ENCODE measurements at regions not wholly inside any gene's neighbourhood (a gene's known extent, or its start where the extent isn't known, plus 50 kb on each side); places are given as distances from the start of the nearest gene placed in this dataset.

- H3K4me3 ChIP-seq: no peak overlapping the region
These were observed 287.8 kb downstream of the ZNF674 start for GRCh38 chrX:46257451-46257879.

GRCh38 chrX:46256875-46257274 lies 288.3 kb downstream of the ZNF674 start:
- no peak overlapping the region for H3K27ac ChIP-seq
- TF ChIP-seq CTCF (IDR thresholded peaks at IDR 0.05): no peak
- no peak overlapping the region for H3K4me3 ChIP-seq
- DNase-seq (ENCODE audit: low spot score): no peak

More at GRCh38 chrX:46257451-46257879, 287.8 kb downstream of the ZNF674 start:
- no peak overlapping the region for H3K27ac ChIP-seq
- TF ChIP-seq CTCF (IDR thresholded peaks at IDR 0.05): no peak
- DNase-seq (ENCODE audit: low spot score): no peak

DNA sequence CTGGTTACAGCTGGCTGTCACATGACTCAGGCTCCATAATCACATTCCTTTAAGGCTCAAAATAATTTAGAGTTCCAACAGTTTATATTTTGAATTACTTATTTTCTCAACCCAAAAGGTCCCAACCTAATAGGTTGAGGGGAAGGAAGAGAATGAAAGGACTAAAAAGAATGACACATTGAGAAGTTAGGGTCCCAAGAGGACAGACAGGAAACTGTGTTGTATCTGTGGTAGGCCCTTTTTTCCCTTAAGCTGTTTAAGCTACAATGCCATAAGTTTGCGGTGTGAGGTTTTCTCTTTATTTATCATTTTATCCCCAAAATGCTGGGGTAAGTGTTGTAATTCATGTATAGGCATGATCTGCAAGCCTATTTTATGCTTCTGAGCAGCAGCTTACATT lies 290.2 kb downstream of the ZNF674 start:
- no peak overlapping the region for H3K4me3 ChIP-seq
- DNase-seq (ENCODE audit: low spot score): no peak
- no peak for TF ChIP-seq CTCF (IDR thresholded peaks at IDR 0.05)
- H3K27ac ChIP-seq: no peak overlapping the region

- DNase-seq (ENCODE audit: low spot score): no peak
- Histone ChIP-seq H3K4me3 (no peak overlapping the region), H3K27ac (no peak overlapping the region)
- TF ChIP-seq CTCF (IDR thresholded peaks at IDR 0.05): no peak
These were observed 290.6 kb downstream of the ZNF674 start for GRCh38 chrX:46254641-46255040.

- no peak overlapping the region for H3K4me3 ChIP-seq
- TF ChIP-seq CTCF (IDR thresholded peaks at IDR 0.05): no peak
- H3K27ac ChIP-seq: no peak overlapping the region
- no peak for DNase-seq (ENCODE audit: low spot score)
These were observed 293.5 kb downstream of the ZNF674 start for GRCh38 chrX:46251755-46252154.

DNA sequence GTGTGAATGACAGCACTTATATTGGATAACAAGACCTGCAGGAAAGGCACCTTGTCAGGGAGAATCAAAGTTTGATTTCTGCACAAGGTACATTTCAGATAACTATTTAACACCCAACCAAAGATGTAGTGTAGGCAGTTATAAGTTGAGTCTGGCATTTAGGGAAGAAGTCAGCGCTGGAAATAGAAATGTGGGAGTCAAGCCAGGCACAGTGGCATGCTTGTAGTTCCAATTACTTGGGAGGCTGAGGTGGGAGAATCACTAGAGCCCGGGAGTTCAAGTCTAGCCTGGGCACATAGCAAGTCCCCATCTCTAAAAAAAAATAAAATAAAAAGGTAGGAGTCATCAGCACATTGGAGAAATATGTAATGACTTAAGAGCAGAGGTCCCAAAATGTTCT lies 295.1 kb downstream of the ZNF674 start:
- no peak for DNase-seq (ENCODE audit: low spot score)
- H3K27ac ChIP-seq: no peak overlapping the region
- TF ChIP-seq CTCF (IDR thresholded peaks at IDR 0.05): no peak
- H3K4me3 ChIP-seq: no peak overlapping the region

DNA sequence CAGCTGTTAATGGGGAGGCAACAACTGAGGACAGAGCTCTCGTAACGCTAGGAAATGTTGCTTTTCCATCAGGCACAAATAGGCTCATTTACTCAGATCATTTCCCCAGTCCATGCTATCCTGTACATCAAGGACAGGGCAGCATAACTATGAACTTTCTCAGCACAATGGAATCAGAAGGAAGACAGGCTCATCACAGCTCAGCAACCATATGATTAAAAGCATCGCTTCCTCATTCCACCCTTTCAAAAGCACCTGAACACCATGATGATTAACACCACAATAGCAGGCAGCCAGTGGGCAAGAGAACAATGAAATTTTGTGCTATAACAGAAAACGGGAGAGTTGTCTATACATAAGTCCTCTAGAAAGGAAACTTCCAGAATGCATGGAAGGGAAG lies 297.8 kb downstream of the ZNF674 start:
- H3K27ac ChIP-seq: no peak overlapping the region
- no peak for DNase-seq (ENCODE audit: low spot score)
- no peak overlapping the region for H3K4me3 ChIP-seq
- no peak for TF ChIP-seq CTCF (IDR thresholded peaks at IDR 0.05)

Measured in coronary artery (tissue), 2 donors.